HEK293 (cell line): ENCODE measurements at regions not wholly inside any gene's neighbourhood (a gene's known extent, or its start where the extent isn't known, plus 50 kb on each side); places are given as distances from the start of the nearest gene placed in this dataset.

ENCODE experiments used
- CTCF ChIA-PET: fragments of 350-600 bp; formaldehyde crosslinking; extraction: SDS; loops from one replicate; lab custom pipeline; 2021; ENCODE audit warnings: antibody characterized with exemption; lab: Yijun Ruan, JAX
- POLR2A ChIA-PET: fragments of 300-600 bp; formaldehyde crosslinking; extraction: SDS; loops from one replicate; lab custom pipeline; 2020; ENCODE audit warnings: antibody characterized with exemption, inconsistent platforms; lab: Yijun Ruan, JAX
- H3K27ac ChIP-seq: fragments of 200-500 bp; sonication (Bioruptor generic); 2 replicates; pipeline ENCODE4 v1.5.1; 2014; ENCODE audit warnings: low read depth, low read length, control low read depth, inconsistent platforms; ENCODE audit errors: extremely low read depth
- H3K36me3 ChIP-seq, 2 experiments: fragments of 200-500 bp in 1 of 2; sonication (Bioruptor generic) in 1 of 2; 1 replicate in 1 of 2; 2 replicates in 1 of 2; pipeline ENCODE4 v1.5.1; 2014 to 2017; ENCODE audit warnings: inconsistent platforms in 2 of 2, low read length in 2 of 2; ENCODE audit not compliant: control insufficient read depth in 2 of 2, insufficient read depth in 1 of 2
- H3K4me1 ChIP-seq: fragments of 200-500 bp; sonication (Bioruptor generic); 2 replicates; pipeline ENCODE4 v1.5.1; 2014; ENCODE audit warnings: mild to moderate bottlenecking, low read length, inconsistent platforms; ENCODE audit not compliant: control insufficient read depth, insufficient read depth
- H3K4me3 ChIP-seq: 2 replicates; pipeline ENCODE4 v1.5.1; 2011; ENCODE audit warnings: low read depth, mild to moderate bottlenecking, control low read depth, low read length, moderate library complexity
- H3K9me3 ChIP-seq: fragments of 200-500 bp; sonication (Bioruptor generic); 2 replicates; pipeline ENCODE4 v1.5.1; 2014; ENCODE audit warnings: low read depth, low read length, inconsistent platforms; ENCODE audit not compliant: control insufficient read depth, insufficient read depth
- ATF2 ChIP-seq: fragments of 450-650 bp; formaldehyde crosslinking; IDR thresholded peaks from 2 replicates; pipeline ENCODE4 v1.5.1; 2016; ENCODE audit warnings: missing biosample characterization, missing genetic modification characterization, low read depth
- HOXD13 ChIP-seq: sonication (generic); formaldehyde crosslinking; IDR thresholded peaks from 2 replicates; pipeline ENCODE4 v1.8.0; 2022; ENCODE audit warnings: missing genetic modification reagents, borderline replicate concordance
- IKZF3 ChIP-seq: fragments of 450-650 bp; IDR thresholded peaks from 2 replicates; pipeline ENCODE4 v1.5.0; 2018; ENCODE audit warnings: missing biosample characterization, mild to moderate bottlenecking, missing genetic modification characterization, moderate library complexity
- REPIN1 ChIP-seq: fragments of 450-650 bp; formaldehyde crosslinking; IDR thresholded peaks from 2 replicates; pipeline ENCODE4 v1.5.1; 2017; ENCODE audit warnings: missing biosample characterization, missing genetic modification characterization, low read depth
- ZBTB8A ChIP-seq: fragments of 450-650 bp; formaldehyde crosslinking; IDR thresholded peaks from 2 replicates; pipeline ENCODE4 v1.5.1; 2016; ENCODE audit warnings: missing biosample characterization, missing genetic modification characterization
- ZEB2 ChIP-seq: fragments of 450-650 bp; formaldehyde crosslinking; IDR thresholded peaks from 2 replicates; pipeline ENCODE4 v1.5.1; 2016; ENCODE audit warnings: missing biosample characterization, missing genetic modification characterization
- ZNF138 ChIP-seq: fragments of 450-650 bp; formaldehyde crosslinking; IDR thresholded peaks from 2 replicates; pipeline ENCODE4 v1.5.1; 2016; ENCODE audit warnings: missing biosample characterization, missing genetic modification characterization, borderline replicate concordance
- ZNF140 ChIP-seq: fragments of 450-650 bp; formaldehyde crosslinking; IDR thresholded peaks from 2 replicates; pipeline ENCODE4 v1.5.1; 2016; ENCODE audit warnings: missing biosample characterization, missing genetic modification characterization
- ZNF146 ChIP-seq: fragments of 450-650 bp; formaldehyde crosslinking; IDR thresholded peaks from 2 replicates; pipeline ENCODE4 v1.5.1; 2016; ENCODE audit warnings: missing biosample characterization, missing genetic modification characterization
- ZNF155 ChIP-seq: fragments of 450-650 bp; formaldehyde crosslinking; IDR thresholded peaks from 2 replicates; pipeline ENCODE4 v1.5.1; 2016; ENCODE audit warnings: missing biosample characterization, missing genetic modification characterization
- ZNF174 ChIP-seq: fragments of 450-650 bp; formaldehyde crosslinking; IDR thresholded peaks from 2 replicates; pipeline ENCODE4 v1.5.0; 2017; ENCODE audit warnings: missing biosample characterization, mild to moderate bottlenecking, missing genetic modification characterization
- ZNF211 ChIP-seq: fragments of 450-650 bp; formaldehyde crosslinking; IDR thresholded peaks from 2 replicates; pipeline ENCODE4 v1.5.1; 2016; ENCODE audit warnings: low read depth, missing biosample characterization, missing genetic modification characterization
- ZNF302 ChIP-seq: fragments of 450-650 bp; formaldehyde crosslinking; IDR thresholded peaks from 2 replicates; pipeline ENCODE4 v1.5.1; 2016; ENCODE audit warnings: missing biosample characterization, missing genetic modification characterization, low read depth
- ZNF404 ChIP-seq: fragments of 450-650 bp; formaldehyde crosslinking; IDR thresholded peaks from 2 replicates; pipeline ENCODE4 v1.5.1; 2017; ENCODE audit warnings: missing biosample characterization, missing genetic modification characterization
- ZNF521 ChIP-seq: fragments of 450-650 bp; formaldehyde crosslinking; IDR thresholded peaks from 2 replicates; pipeline ENCODE4 v1.5.1; 2017; ENCODE audit warnings: missing biosample characterization, mild to moderate bottlenecking, missing genetic modification characterization
- ZNF621 ChIP-seq: fragments of 450-650 bp; formaldehyde crosslinking; IDR thresholded peaks from 2 replicates; pipeline ENCODE4 v1.5.1; 2017; ENCODE audit warnings: missing biosample characterization, missing genetic modification characterization
- ZNF626 ChIP-seq: fragments of 450-650 bp; sonication (Bioruptor Pico); formaldehyde crosslinking; IDR thresholded peaks from 2 replicates; pipeline ENCODE4 v1.5.1; 2018; ENCODE audit warnings: missing biosample characterization, missing genetic modification characterization, inconsistent platforms
- ZNF670 ChIP-seq: fragments of 450-650 bp; formaldehyde crosslinking; IDR thresholded peaks from 2 replicates; pipeline ENCODE4 v1.5.1; 2016; ENCODE audit warnings: missing biosample characterization, missing genetic modification characterization, low read depth
- ZNF692 ChIP-seq: fragments of 450-650 bp; formaldehyde crosslinking; IDR thresholded peaks from 2 replicates; pipeline ENCODE4 v1.5.1; 2016; ENCODE audit warnings: missing biosample characterization, missing genetic modification characterization
- ZSCAN23 ChIP-seq: fragments of 450-650 bp; formaldehyde crosslinking; IDR thresholded peaks from 2 replicates; pipeline ENCODE4 v1.5.1; 2016; ENCODE audit warnings: missing biosample characterization, missing genetic modification characterization

GRCh38 chr6:90442366-90442765 lies 144.5 kb downstream of the MAP3K7 start:
- Histone ChIP-seq H3K4me3 (no peak overlapping the region), H3K9me3 (no peaks in the 10 kb centered on the region), H3K4me1 (peaks cover 3% of the 10 kb centered on the region; the same call in 1 of the 2 replicates), H3K27ac (no peak overlapping the region), H3K36me3 (no peaks in the 10 kb centered on the region)
- no peak for TF ChIP-seq IKZF3
- TF ChIP-seq ZNF621 (tag by site-specific recombination) = no peak
- no peak for TF ChIP-seq ZBTB8A (tag by site-specific recombination)
- TF ChIP-seq ZEB2 = no peak
- no peak for TF ChIP-seq ZNF174 (tag by site-specific recombination)
- no peak for TF ChIP-seq ZNF670 (tag by site-specific recombination)
- TF ChIP-seq HOXD13 = no peak
- ChIA-PET CTCF (interaction anchor here (0.6 kb wide), 1 partner anchor 9 kb away, joined by 3 read pairs; no protein-coding TSS in a partner anchor), POLR2A (no interaction called here)

GRCh38 chr6:90440586-90441283 lies 144.1 kb upstream of the BACH2 start:
- H3K36me3 ChIP-seq = no peaks in the 10 kb centered on the region
- no peak overlapping the region for H3K4me3 ChIP-seq
- no peaks in the 10 kb centered on the region for H3K9me3 ChIP-seq
- H3K4me1 ChIP-seq = no peaks in the 10 kb centered on the region
- no peak overlapping the region for H3K27ac ChIP-seq
- TF ChIP-seq REPIN1 (tag by site-specific recombination) (no peak), ZNF404 (tag by site-specific recombination) (no peak)
- CTCF ChIA-PET = interaction anchor here (0.5 to 2.0 kb wide), 6 partner anchors 47 to 1068 kb away, joined by 3 to 7 read pairs (median 3); no protein-coding TSS in a partner anchor
- POLR2A ChIA-PET = no interaction called here

GRCh38 chr6:90439586-90439985 lies 142.9 kb upstream of the BACH2 start:
- Histone ChIP-seq H3K4me1 (no peaks in the 10 kb centered on the region), H3K36me3 (no peaks in the 10 kb centered on the region), H3K27ac (no peak overlapping the region), H3K4me3 (no peak overlapping the region), H3K9me3 (no peaks in the 10 kb centered on the region)
- ChIA-PET POLR2A (no interaction called here), CTCF (interaction anchor here (0.6 to 1.3 kb wide), 3 partner anchors 27 to 144 kb away, joined by 3 to 5 read pairs (median 3); no protein-coding TSS in a partner anchor)
- TF ChIP-seq ZNF302 (tag by site-specific recombination) = no peak

- H3K36me3 ChIP-seq = no peaks in the 10 kb centered on the region
- H3K27ac ChIP-seq = no peak overlapping the region
- ChIA-PET CTCF (interaction anchor here (0.6 to 1.1 kb wide), 3 partner anchors 10 to 189 kb away, joined by 3 to 4 read pairs (median 3); no protein-coding TSS in a partner anchor), POLR2A (no interaction called here)
- no peaks in the 10 kb centered on the region for H3K9me3 ChIP-seq
- no peak overlapping the region for H3K4me3 ChIP-seq
- no peaks in the 10 kb centered on the region for H3K4me1 ChIP-seq
- 0 out of 2 replicates have a peak, but pooled peaks have one; percentile 12 for TF ChIP-seq ZNF692 (tag by site-specific recombination)
- no peak for TF ChIP-seq ZNF146
These were observed 139.8 kb upstream of the BACH2 start for GRCh38 chr6:90436403-90436802.

GRCh38 chr6:90435207-90435899 lies 138.7 kb upstream of the BACH2 start:
- no peak overlapping the region for H3K27ac ChIP-seq
- no peaks in the 10 kb centered on the region for H3K9me3 ChIP-seq
- TF ChIP-seq ZNF621 (tag by site-specific recombination) = no peak
- no peak for TF ChIP-seq ZNF521 (tag by site-specific recombination)
- TF ChIP-seq ZNF155 (tag by site-specific recombination) = no peak
- TF ChIP-seq ZNF626 = no peak
- no peak for TF ChIP-seq ZSCAN23 (tag by site-specific recombination)
- no peak for TF ChIP-seq ZNF138 (tag by site-specific recombination)
- TF ChIP-seq ZNF211 = no peak
- no peak for TF ChIP-seq ATF2 (tag by site-specific recombination)
- TF ChIP-seq ZNF140 (tag by site-specific recombination) = no peak
- POLR2A ChIA-PET = interaction anchor here (0.7 kb wide), 1 partner anchor 9 kb away, joined by 3 read pairs; no protein-coding TSS in a partner anchor
- no peaks in the 10 kb centered on the region for H3K4me1 ChIP-seq
- no peaks in the 10 kb centered on the region for H3K36me3 ChIP-seq
- CTCF ChIA-PET = interaction anchor here (1.0 to 1.1 kb wide), 3 partner anchors 42 to 149 kb away, joined by 3 read pairs; no protein-coding TSS in a partner anchor
- H3K4me3 ChIP-seq = no peak overlapping the region
